ENCODE measurements at regions not wholly inside any gene's neighbourhood (a gene's known extent, or its start where the extent isn't known, plus 50 kb on each side); places are given as distances from the start of the nearest gene placed in this dataset.

DNA sequence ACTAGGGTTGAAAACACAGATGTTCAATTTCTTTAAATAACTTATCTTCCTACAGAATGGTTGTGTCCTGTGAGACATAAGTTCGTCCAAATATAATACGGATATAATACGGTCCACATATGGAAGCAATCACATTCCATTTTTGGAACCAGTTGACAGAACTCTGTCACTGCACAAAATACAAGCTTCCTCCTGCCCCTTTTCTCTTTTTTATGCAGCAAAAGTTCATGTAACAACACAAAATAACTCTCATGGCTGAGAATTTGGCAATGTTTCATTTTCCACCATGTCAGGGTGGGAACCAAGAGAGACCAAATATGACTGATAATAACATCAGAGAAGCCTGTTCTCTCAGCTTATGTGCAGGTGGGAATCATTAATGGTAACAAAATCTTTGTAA, 158.1 kb upstream of the ZNF385D start:
- TF ChIP-seq PATZ1 (CRISPR knock-in tag; IDR thresholded peaks at IDR 0.05; ENCODE audit: borderline replicate concordance) (no peak), OSR1 (CRISPR knock-in tag; IDR thresholded peaks at IDR 0.05) (no peak), ZNF8 (CRISPR knock-in tag; IDR thresholded peaks at IDR 0.05) (no peak), RARB (CRISPR knock-in tag; IDR thresholded peaks at IDR 0.05) (no peak), ESRRG (CRISPR knock-in tag; IDR thresholded peaks at IDR 0.05) (no peak), PPARA (CRISPR knock-in tag; IDR thresholded peaks at IDR 0.05; ENCODE audit: borderline replicate concordance) (no peak), ARNTL (CRISPR knock-in tag; IDR thresholded peaks at IDR 0.05; ENCODE audit: borderline replicate concordance, low read depth) (no peak), CSDC2 (CRISPR knock-in tag; IDR thresholded peaks at IDR 0.05) (no peak)

All from SK-N-SH treated with all-trans-retinoic acid at 6 μM for 48 hours (cell line).